Lower leg skin (tissue), 4 donors: ENCODE measurements at regions not wholly inside any gene's neighbourhood (a gene's known extent, or its start where the extent isn't known, plus 50 kb on each side); places are given as distances from the start of the nearest gene placed in this dataset.

ENCODE experiments used
- DNase-seq, 2 donors: peaks; one replicate each; pipeline ENCODE4 v3.0.0-alpha.2; 2019; ENCODE audit warnings: low spot score in 2 of 2
- H3K4me3 ChIP-seq: fragments of 200-600 bp; sonication (generic); 2 replicates; pipeline ENCODE4 v1.5.1; 2017; ENCODE audit warnings: mild to moderate bottlenecking, low read depth; ENCODE audit not compliant: poor library complexity, severe bottlenecking
- CTCF ChIP-seq, 3 donors: fragments of 450-650 bp; IDR thresholded peaks; one replicate each; pipeline ENCODE4 v1.5.1; 2016; ENCODE audit warnings: antibody characterized with exemption in 3 of 3, mild to moderate bottlenecking in 3 of 3, moderate library complexity in 2 of 3
- POLR2A ChIP-seq, 2 donors: fragments of 450-650 bp; IDR thresholded peaks; one replicate each; pipeline ENCODE4 v1.6.1; 2016 to 2017; ENCODE audit warnings: antibody characterized with exemption in 2 of 2, mild to moderate bottlenecking in 1 of 2, moderate library complexity in 1 of 2
- WGBS, 2 donors: methylation state at CpG; one replicate each; pipeline ENCODE4 v1.1.5; 2018; 5-methylcytosine and 5-hydroxymethylcytosine counted together
- intact Hi-C: fragments of 100-400 bp; cut with DNase I; formaldehyde crosslinking; loops from one replicate; pipeline ENCODE4 v1.15.0; 2023; ENCODE audit warnings: low total_unique reads

GRCh38 chr13:33644581-33645543, 173.1 kb upstream of the RFC3 start:
- intact Hi-C loops = no loop called here
- 60 to 68% methylated on average over 8 of the region's 8 CpGs for WGBS, 2 donors
- TF ChIP-seq POLR2A (IDR thresholded peaks at IDR 0.05) = no peak
- TF ChIP-seq CTCF (IDR thresholded peaks at IDR 0.05) = no peak
- no peak for DNase-seq
- no peak overlapping the region for H3K4me3 ChIP-seq

- TF ChIP-seq POLR2A (IDR thresholded peaks at IDR 0.05) (no peak), CTCF (IDR thresholded peaks at IDR 0.05) (no peak)
- 93 to 94% methylated on average over 10 of the region's 10 CpGs for WGBS, 2 donors
- H3K4me3 ChIP-seq = no peak overlapping the region
- intact Hi-C loops = no loop called here
- no peak for DNase-seq
Measured at GRCh38 chr13:33645591-33646554, 172.1 kb upstream of the RFC3 start.

- no peak for DNase-seq
- TF ChIP-seq POLR2A (IDR thresholded peaks at IDR 0.05) (no peak), CTCF (IDR thresholded peaks at IDR 0.05) (no peak)
- intact Hi-C loops = no loop called here
- 68 to 74% methylated on average over 5 of the region's 5 CpGs for WGBS, 2 donors
- no peak overlapping the region for H3K4me3 ChIP-seq
Measured at GRCh38 chr13:33649212-33649878, 168.6 kb upstream of the RFC3 start.

DNA sequence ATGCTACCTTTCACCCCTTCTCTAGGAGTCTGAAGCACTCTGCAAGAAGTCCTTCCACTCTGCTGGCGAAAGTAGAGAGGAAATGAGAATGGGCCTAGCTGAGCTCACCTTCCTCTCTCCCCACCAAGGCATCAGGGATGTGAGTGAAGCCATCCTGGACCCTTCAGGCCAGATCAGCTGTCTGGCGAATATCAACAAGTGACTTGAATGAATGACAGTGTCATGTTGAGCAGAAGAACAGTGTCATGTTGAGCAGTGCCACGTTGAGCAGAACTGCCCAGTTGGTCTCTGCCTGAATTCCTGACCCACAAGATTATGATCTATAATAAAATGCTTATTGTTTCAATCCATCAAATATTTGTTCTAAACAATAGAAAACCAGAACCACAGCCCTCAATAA, 166.2 kb upstream of the RFC3 start:
- 83 to 88% methylated on average over 3 of the region's 3 CpGs for WGBS, 2 donors
- TF ChIP-seq CTCF (IDR thresholded peaks at IDR 0.05) = no peak
- TF ChIP-seq POLR2A (IDR thresholded peaks at IDR 0.05) = no peak
- intact Hi-C loops = no loop called here
- no peak for DNase-seq
- H3K4me3 ChIP-seq = no peak overlapping the region

DNA sequence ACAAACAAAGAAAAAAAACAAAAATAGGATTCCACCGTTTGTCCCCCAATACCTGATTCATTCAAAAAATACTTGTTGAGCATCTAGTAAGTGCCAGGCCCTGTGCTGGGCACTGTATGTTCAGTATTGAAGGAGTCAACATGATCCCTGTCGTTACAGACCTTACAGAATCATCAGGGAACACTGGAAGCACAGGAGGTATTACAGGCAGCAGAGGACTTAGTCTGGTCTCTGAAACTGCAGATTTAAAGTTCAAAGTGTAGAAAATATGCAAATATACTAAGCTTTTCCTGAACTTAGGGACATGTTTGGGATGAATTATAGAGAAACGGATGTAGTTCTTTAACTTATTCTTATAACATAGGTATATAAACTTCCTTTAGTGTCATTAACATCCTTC, 160.7 kb upstream of the RFC3 start:
- WGBS, 2 donors = 92 to 95% methylated on average over 3 of the region's 3 CpGs
- DNase-seq = no peak
- intact Hi-C loops = no loop called here
- TF ChIP-seq CTCF (IDR thresholded peaks at IDR 0.05) (no peak), POLR2A (IDR thresholded peaks at IDR 0.05) (no peak)
- no peak overlapping the region for H3K4me3 ChIP-seq
